MCF 10A (cell line): ENCODE measurements at regions not wholly inside any gene's neighbourhood (a gene's known extent, or its start where the extent isn't known, plus 50 kb on each side); places are given as distances from the start of the nearest gene placed in this dataset.

Experiments used
- BruUV-seq: library from RNA; stranded (reverse); fragments of 400-500 nt; replicated peaks from 2 replicates; lab custom pipeline; 2021; lab: Mats Ljungman, UMichigan
- CTCF ChIA-PET: fragments of 300-600 bp; sonication (Branson Sonifier 250); formaldehyde crosslinking; extraction: SDS; loops from one replicate; lab custom pipeline; 2021; ENCODE audit warnings: antibody characterized with exemption, inconsistent platforms; lab: Yijun Ruan, JAX
- POLR2A ChIA-PET: fragments of 300-600, 350-650 bp; sonication (Branson Sonifier 250); formaldehyde crosslinking; extraction: SDS; loops from one replicate; lab custom pipeline; 2020; ENCODE audit warnings: antibody characterized with exemption, inconsistent platforms; lab: Yijun Ruan, JAX
- DNase-seq: peaks from one replicate; pipeline ENCODE4 v3.0.0-alpha.2; 2018; ENCODE audit not compliant: unreplicated experiment
- H3K27ac Mint-ChIP-seq: one replicate; pipeline ENCODE4 v1.8.0; 2022; ENCODE audit warnings: mild to moderate bottlenecking, low read depth, mixed read lengths; ENCODE audit not compliant: unreplicated experiment
- H3K27me3 Mint-ChIP-seq: one replicate; pipeline ENCODE4 v1.8.0; 2022; ENCODE audit warnings: mixed read lengths; ENCODE audit not compliant: insufficient read depth, unreplicated experiment
- H3K36me3 Mint-ChIP-seq: one replicate; pipeline ENCODE4 v1.8.0; 2022; ENCODE audit warnings: mild to moderate bottlenecking, moderate library complexity, mixed read lengths; ENCODE audit not compliant: insufficient read depth, unreplicated experiment
- H3K4me1 Mint-ChIP-seq: one replicate; pipeline ENCODE4 v1.8.0; 2022; ENCODE audit warnings: mixed read lengths; ENCODE audit not compliant: insufficient read depth, unreplicated experiment
- H3K4me3 Mint-ChIP-seq: one replicate; pipeline ENCODE4 v1.8.0; 2022; ENCODE audit warnings: mild to moderate bottlenecking, moderate library complexity, mixed read lengths; ENCODE audit not compliant: unreplicated experiment
- H3K9me3 Mint-ChIP-seq: one replicate; pipeline ENCODE4 v1.8.0; 2022; ENCODE audit warnings: mixed read lengths; ENCODE audit not compliant: unreplicated experiment
- CTCF ChIP-seq: fragments of 200-600 bp; IDR thresholded peaks from one replicate; pipeline ENCODE4 v1.8.0; 2022; ENCODE audit warnings: antibody characterized with exemption, mild to moderate bottlenecking; ENCODE audit not compliant: unreplicated experiment
- intact Hi-C: fragments of 100-400 bp; cut with micrococcal nuclease; formaldehyde crosslinking; loops from 2 replicates; pipeline ENCODE4 v1.14.1; 2022

GRCh38 chr4:107243141-107243781 lies 207.1 kb upstream of the DKK2 start:
- CTCF ChIA-PET, result interaction anchor here (0.6 to 1.5 kb wide), 6 partner anchors 10 to 1618 kb away, joined by 3 read pairs; no protein-coding TSS in a partner anchor
- H3K36me3 Mint-ChIP-seq, result no peaks in the 10 kb centered on the region
- no peaks in the 10 kb centered on the region for H3K27me3 Mint-ChIP-seq
- no peaks in the 10 kb centered on the region for H3K9me3 Mint-ChIP-seq
- H3K4me1 Mint-ChIP-seq, result peaks cover 11% of the 10 kb centered on the region
- BruUV-seq, result no TSS peak
- H3K27ac Mint-ChIP-seq, result no peak overlapping the region
- H3K4me3 Mint-ChIP-seq, result no peak overlapping the region
- intact Hi-C loops, result no loop called here
- POLR2A ChIA-PET, result interaction anchor here (0.6 to 0.7 kb wide), 2 partner anchors 9 to 222 kb away, joined by 3 to 4 read pairs; no protein-coding TSS in a partner anchor
- TF ChIP-seq CTCF, result no peak
- no peak for DNase-seq

GRCh38 chr4:107220976-107221375 lies 184.9 kb upstream of the DKK2 start:
- Mint-ChIP-seq H3K27ac (no peak overlapping the region), H3K36me3 (no peaks in the 10 kb centered on the region), H3K4me1 (no peaks in the 10 kb centered on the region), H3K4me3 (no peak overlapping the region), H3K9me3 (no peaks in the 10 kb centered on the region), H3K27me3 (no peaks in the 10 kb centered on the region)
- no peak for DNase-seq
- ChIA-PET POLR2A (interaction anchor here (0.6 kb wide), 1 partner anchor 19 kb away, joined by 3 read pairs; no protein-coding TSS in a partner anchor), CTCF (no interaction called here)
- no TSS peak for BruUV-seq
- intact Hi-C loops, result no loop called here
- TF ChIP-seq CTCF, result no peak

GRCh38 chr4:107219681-107220080 lies 183.6 kb upstream of the DKK2 start:
- POLR2A ChIA-PET, result no interaction called here
- CTCF ChIA-PET, result interaction anchor here (0.7 kb wide), 1 partner anchor 131 kb away, joined by 3 read pairs; no protein-coding TSS in a partner anchor
- DNase-seq, result no peak
- Mint-ChIP-seq H3K9me3 (no peaks in the 10 kb centered on the region), H3K4me1 (no peaks in the 10 kb centered on the region), H3K4me3 (no peak overlapping the region), H3K36me3 (no peaks in the 10 kb centered on the region), H3K27ac (no peak overlapping the region), H3K27me3 (no peaks in the 10 kb centered on the region)
- no peak for TF ChIP-seq CTCF
- intact Hi-C loops, result no loop called here
- no TSS peak for BruUV-seq

- intact Hi-C loops, result no loop called here
- Mint-ChIP-seq H3K27ac (no peak overlapping the region), H3K27me3 (no peaks in the 10 kb centered on the region), H3K36me3 (no peaks in the 10 kb centered on the region), H3K9me3 (no peaks in the 10 kb centered on the region), H3K4me3 (no peak overlapping the region), H3K4me1 (no peaks in the 10 kb centered on the region)
- TF ChIP-seq CTCF, result no peak
- no TSS peak for BruUV-seq
- ChIA-PET CTCF (no interaction called here), POLR2A (no interaction called here)
- DNase-seq, result no peak
Measured at GRCh38 chr4:107216379-107216778, 180.3 kb upstream of the DKK2 start.
